ENCODE measurements at regions not wholly inside any gene's neighbourhood (a gene's known extent, or its start where the extent isn't known, plus 50 kb on each side); places are given as distances from the start of the nearest gene placed in this dataset.

GRCh38 chr2:12510070-12510469 is 206.7 kb upstream of the TRIB2 start:
- no peak for TF ChIP-seq Cebpa-rat (IDR thresholded peaks at IDR 0.05)
- Histone ChIP-seq H3K9ac (no peak overlapping the region), H3K9me3 (no peaks in the 10 kb centered on the region), H3K4me3 (no peak overlapping the region), H3K4me2 (no peak overlapping the region), H3K4me1 (peaks cover 12% of the 10 kb centered on the region), H4K20me1 (no peaks in the 10 kb centered on the region), H3K27me3 (no peaks in the 10 kb centered on the region), H3K27ac (no peak overlapping the region), H3K36me3 (no peaks in the 10 kb centered on the region)

DNA sequence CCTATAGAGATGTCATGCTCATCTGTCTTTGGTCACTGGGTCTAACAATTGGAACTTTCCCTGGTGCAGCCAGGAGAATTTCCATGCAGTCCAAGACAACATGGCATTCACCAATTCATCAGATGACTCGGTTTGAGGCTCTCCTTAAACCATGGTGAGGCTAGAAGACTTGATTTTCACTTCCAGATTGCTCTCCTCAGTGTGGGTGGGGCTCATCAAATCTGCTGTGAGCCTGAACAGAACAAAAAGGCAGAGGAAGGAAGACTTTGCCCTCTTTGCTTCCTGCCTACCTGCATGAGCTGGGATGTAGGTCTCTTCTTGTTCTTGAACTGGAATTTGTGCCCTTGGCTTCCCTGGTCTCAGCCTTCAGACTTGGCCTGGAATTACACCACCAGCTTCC is 203.4 kb upstream of the TRIB2 start:
- no peak overlapping the region for H3K4me2 ChIP-seq

DNA sequence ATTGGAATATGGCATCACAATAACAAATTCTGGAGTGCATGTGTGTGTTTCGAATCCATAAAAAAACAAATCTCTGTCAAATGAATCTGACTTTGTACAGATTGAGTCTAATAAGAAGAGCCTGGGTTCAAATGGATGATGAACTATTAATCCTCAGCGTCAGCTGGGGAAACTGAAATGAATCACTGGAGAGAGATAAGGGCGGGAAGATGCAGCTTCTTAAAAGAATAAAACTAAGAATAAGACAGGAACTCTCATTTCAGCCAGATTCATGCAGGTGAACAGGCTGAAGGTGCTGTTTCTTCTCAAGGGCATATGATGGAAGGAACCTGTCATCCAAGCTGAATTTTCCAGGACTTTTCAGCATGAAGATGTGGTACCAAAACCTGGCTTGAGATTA is 202.6 kb upstream of the TRIB2 start:
- Histone ChIP-seq H3K9me3 (no peaks in the 10 kb centered on the region), H3K9ac (no peak overlapping the region), H3K27me3 (no peaks in the 10 kb centered on the region), H3K36me3 (no peaks in the 10 kb centered on the region), H3K4me1 (no peaks in the 10 kb centered on the region), H4K20me1 (no peaks in the 10 kb centered on the region), H3K4me3 (no peak overlapping the region), H3K27ac (no peak overlapping the region), H3K4me2 (no peak overlapping the region)
- no peak for TF ChIP-seq Cebpa-rat (IDR thresholded peaks at IDR 0.05)

More for the DNA sequence above, 203.4 kb upstream of the TRIB2 start:
- no peak overlapping the region for H3K27ac ChIP-seq
- no peak overlapping the region for H3K9ac ChIP-seq
- no peaks in the 10 kb centered on the region for H3K36me3 ChIP-seq
- H3K4me1 ChIP-seq, result no peaks in the 10 kb centered on the region
- H4K20me1 ChIP-seq, result no peaks in the 10 kb centered on the region
- no peak for TF ChIP-seq Cebpa-rat (IDR thresholded peaks at IDR 0.05)
- H3K27me3 ChIP-seq, result no peaks in the 10 kb centered on the region
- H3K4me3 ChIP-seq, result no peak overlapping the region
- H3K9me3 ChIP-seq, result no peaks in the 10 kb centered on the region

DNA sequence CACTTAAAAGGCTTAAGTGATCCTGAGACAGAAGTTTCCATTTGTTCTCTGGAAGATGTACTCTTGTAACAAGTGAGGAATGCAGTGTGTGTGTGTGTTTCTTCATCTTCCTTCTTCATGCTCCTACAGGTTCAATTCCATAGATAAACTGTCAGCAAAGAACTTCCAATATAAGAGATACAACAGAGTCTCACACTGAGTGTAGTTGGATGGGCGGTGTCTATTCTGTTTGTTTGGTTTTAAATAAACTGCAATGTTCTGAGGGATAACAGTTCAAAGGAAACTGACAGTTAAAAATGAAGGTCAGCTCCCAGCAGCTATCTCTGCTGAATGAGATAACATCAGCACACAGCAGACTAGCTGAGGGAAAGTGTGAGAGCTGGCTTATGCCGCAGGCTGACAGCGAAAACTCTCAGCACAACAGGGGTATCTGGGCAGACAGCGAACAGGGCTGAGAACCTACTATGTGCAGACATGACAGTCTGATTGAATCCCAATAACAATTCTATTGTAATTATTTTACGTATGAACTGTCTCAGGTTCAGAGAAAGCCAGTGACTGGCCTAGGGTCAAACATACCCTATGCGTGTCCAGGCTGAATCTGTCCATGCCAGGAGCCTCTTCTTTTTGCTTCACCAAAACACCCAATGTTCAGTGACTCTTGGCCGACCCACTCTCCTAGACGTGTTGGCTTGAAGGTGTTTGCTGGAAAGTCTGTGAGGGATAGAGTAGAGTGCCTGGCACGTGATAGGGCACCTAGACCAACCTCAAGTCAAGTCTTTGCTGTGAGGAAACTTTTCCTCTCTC is 201.9 kb upstream of the TRIB2 start:
- no peaks in the 10 kb centered on the region for H3K36me3 ChIP-seq
- H3K4me2 ChIP-seq, result no peak overlapping the region
- H3K27me3 ChIP-seq, result no peaks in the 10 kb centered on the region
- H4K20me1 ChIP-seq, result no peaks in the 10 kb centered on the region
- no peak for TF ChIP-seq Cebpa-rat (IDR thresholded peaks at IDR 0.05)
- no peak overlapping the region for H3K9ac ChIP-seq
- H3K9me3 ChIP-seq, result no peaks in the 10 kb centered on the region
- no peak overlapping the region for H3K4me3 ChIP-seq
- no peak overlapping the region for H3K27ac ChIP-seq
- H3K4me1 ChIP-seq, result no peaks in the 10 kb centered on the region

DNA sequence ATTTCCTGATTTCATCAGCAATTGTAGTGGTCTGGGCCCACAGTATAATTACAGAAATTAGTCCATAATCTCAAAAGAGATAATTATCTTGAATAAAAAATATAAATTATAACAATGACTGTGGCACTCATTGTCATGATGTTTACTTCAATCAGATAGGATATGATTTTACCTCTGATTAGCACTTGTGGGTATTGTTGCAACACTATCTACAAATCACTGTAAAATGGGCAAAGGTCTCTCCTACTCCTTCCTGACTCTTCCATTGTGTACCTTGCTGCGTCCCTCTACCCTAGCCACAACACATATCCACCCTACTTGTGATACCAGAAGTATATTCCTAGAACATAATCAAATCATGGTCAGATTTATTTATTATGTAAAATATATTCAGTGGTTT is 200.9 kb upstream of the TRIB2 start:
- no peaks in the 10 kb centered on the region for H3K36me3 ChIP-seq
- H4K20me1 ChIP-seq, result no peaks in the 10 kb centered on the region
- H3K4me3 ChIP-seq, result no peak overlapping the region
- H3K27ac ChIP-seq, result no peak overlapping the region
- no peaks in the 10 kb centered on the region for H3K4me1 ChIP-seq
- H3K27me3 ChIP-seq, result no peaks in the 10 kb centered on the region
- no peaks in the 10 kb centered on the region for H3K9me3 ChIP-seq
- no peak overlapping the region for H3K9ac ChIP-seq
- no peak overlapping the region for H3K4me2 ChIP-seq
- TF ChIP-seq Cebpa-rat (IDR thresholded peaks at IDR 0.05), result no peak

- no peaks in the 10 kb centered on the region for H3K36me3 ChIP-seq
- TF ChIP-seq Cebpa-rat (IDR thresholded peaks at IDR 0.05), result no peak
- no peak overlapping the region for H3K27ac ChIP-seq
- H3K27me3 ChIP-seq, result no peaks in the 10 kb centered on the region
- no peak overlapping the region for H3K4me3 ChIP-seq
- H3K9ac ChIP-seq, result no peak overlapping the region
- H3K4me2 ChIP-seq, result no peak overlapping the region
- no peaks in the 10 kb centered on the region for H4K20me1 ChIP-seq
- no peaks in the 10 kb centered on the region for H3K9me3 ChIP-seq
- H3K4me1 ChIP-seq, result no peaks in the 10 kb centered on the region
Observed at GRCh38 chr2:12533337-12534005, 183.3 kb upstream of the TRIB2 start.

DNA sequence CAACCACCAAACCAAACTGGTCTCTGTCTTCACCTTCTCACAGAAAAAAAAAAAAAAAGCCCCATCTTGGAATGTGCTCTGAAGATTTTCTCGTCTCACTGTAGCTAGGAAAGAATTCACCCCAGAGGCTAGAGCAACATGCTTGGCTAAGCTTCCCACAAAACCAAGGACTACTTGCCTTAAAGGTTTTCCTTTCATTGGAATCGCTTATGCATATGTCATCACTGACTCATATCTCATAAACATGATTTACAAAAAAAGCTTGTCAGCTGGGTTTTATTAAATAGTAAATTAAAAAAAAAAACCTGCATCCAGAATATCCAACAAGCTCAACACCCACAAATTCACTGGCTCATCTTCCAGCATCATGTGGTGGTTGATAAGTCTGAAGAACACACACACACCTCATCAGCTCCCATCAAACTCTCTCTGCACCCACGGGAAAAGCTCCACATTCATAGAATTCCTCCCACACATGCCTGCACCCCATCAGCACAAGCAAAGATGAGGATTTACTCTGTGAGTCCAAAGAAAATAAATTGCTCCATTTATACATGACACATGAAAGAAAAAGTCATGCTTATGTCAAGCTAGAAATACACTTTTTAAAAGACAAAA is 182.0 kb upstream of the TRIB2 start:
- no peak overlapping the region for H3K9ac ChIP-seq
- no peaks in the 10 kb centered on the region for H3K27me3 ChIP-seq
- H3K4me1 ChIP-seq, result no peaks in the 10 kb centered on the region
- TF ChIP-seq Cebpa-rat (IDR thresholded peaks at IDR 0.05), result no peak
- no peak overlapping the region for H3K4me3 ChIP-seq
- no peaks in the 10 kb centered on the region for H4K20me1 ChIP-seq
- H3K36me3 ChIP-seq, result no peaks in the 10 kb centered on the region
- no peak overlapping the region for H3K4me2 ChIP-seq
- no peak overlapping the region for H3K27ac ChIP-seq
- H3K9me3 ChIP-seq, result no peaks in the 10 kb centered on the region

- H4K20me1 ChIP-seq, result no peaks in the 10 kb centered on the region
- H3K9ac ChIP-seq, result no peak overlapping the region
- H3K27ac ChIP-seq, result no peak overlapping the region
- H3K4me3 ChIP-seq, result no peak overlapping the region
- H3K36me3 ChIP-seq, result no peaks in the 10 kb centered on the region
- H3K4me2 ChIP-seq, result no peak overlapping the region
- H3K27me3 ChIP-seq, result no peaks in the 10 kb centered on the region
- TF ChIP-seq Cebpa-rat (IDR thresholded peaks at IDR 0.05), result no peak
- H3K9me3 ChIP-seq, result no peaks in the 10 kb centered on the region
- H3K4me1 ChIP-seq, result no peaks in the 10 kb centered on the region
Observed at GRCh38 chr2:12536976-12537375, 179.8 kb upstream of the TRIB2 start.

DNA sequence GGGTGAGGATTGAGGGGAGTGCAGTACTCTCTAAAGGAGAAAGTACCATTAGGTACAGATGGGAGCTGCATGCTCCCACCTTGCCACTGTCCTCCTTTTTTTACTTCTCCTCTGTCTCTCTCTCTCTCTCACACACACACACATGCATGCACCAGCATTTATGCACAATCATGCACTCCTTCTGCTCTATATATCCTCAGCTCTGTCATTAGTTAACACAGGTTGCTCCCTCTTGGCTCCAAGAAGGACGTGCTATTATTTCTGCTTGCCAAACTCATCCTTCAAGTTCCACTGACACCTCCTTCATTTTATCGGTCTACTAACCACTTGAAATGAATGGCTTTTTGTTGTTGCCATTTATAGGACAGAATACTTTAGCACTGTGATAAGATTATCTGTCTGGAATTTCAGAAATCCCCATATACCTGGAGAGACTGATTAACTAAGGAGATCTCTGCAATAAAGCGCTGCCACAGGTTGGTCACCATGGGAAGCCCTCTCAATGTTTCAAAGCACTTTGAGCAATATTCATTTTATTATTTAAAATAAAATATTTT is 178.5 kb upstream of the TRIB2 start:
- Histone ChIP-seq H3K36me3 (no peaks in the 10 kb centered on the region), H3K4me2 (no peak overlapping the region), H3K4me1 (no peaks in the 10 kb centered on the region), H3K27ac (no peak overlapping the region), H3K27me3 (no peaks in the 10 kb centered on the region), H3K9ac (no peak overlapping the region), H3K4me3 (no peak overlapping the region), H3K9me3 (no peaks in the 10 kb centered on the region), H4K20me1 (no peaks in the 10 kb centered on the region)
- TF ChIP-seq Cebpa-rat (IDR thresholded peaks at IDR 0.05), result no peak

GRCh38 chr2:12539336-12539735 is 177.4 kb upstream of the TRIB2 start:
- no peak overlapping the region for H3K9ac ChIP-seq
- H3K4me3 ChIP-seq, result no peak overlapping the region
- no peaks in the 10 kb centered on the region for H3K9me3 ChIP-seq
- no peaks in the 10 kb centered on the region for H3K36me3 ChIP-seq
- no peaks in the 10 kb centered on the region for H3K27me3 ChIP-seq
- no peak overlapping the region for H3K4me2 ChIP-seq
- no peak overlapping the region for H3K27ac ChIP-seq
- H3K4me1 ChIP-seq, result peaks cover 9% of the 10 kb centered on the region; the same call in 1 of the 2 replicates
- TF ChIP-seq Cebpa-rat (IDR thresholded peaks at IDR 0.05), result no peak
- no peaks in the 10 kb centered on the region for H4K20me1 ChIP-seq
